ENCODE measurements at regions not wholly inside any gene's neighbourhood (a gene's known extent, or its start where the extent isn't known, plus 50 kb on each side); places are given as distances from the start of the nearest gene placed in this dataset.

- H3K27me3 ChIP-seq (ENCODE audit: insufficient read depth, low read length): no peaks in the 10 kb centered on the region
- no peak overlapping the region for H3K9ac ChIP-seq (ENCODE audit: low read length)
- H3K27ac ChIP-seq (ENCODE audit: low read depth, low read length, poor library complexity, severe bottlenecking): no peak overlapping the region
- TF ChIP-seq EZH2 (IDR thresholded peaks at IDR 0.05; ENCODE audit: borderline replicate concordance, low read length) (no peak), CTCF (IDR thresholded peaks at IDR 0.05; ENCODE audit: low read length) (no peak)
- H2AFZ ChIP-seq (ENCODE audit: low read length): no peak overlapping the region
- H3F3A ChIP-seq (ENCODE audit: insufficient read depth, low read length): no peaks in the 10 kb centered on the region
- no peaks in the 10 kb centered on the region for H3K4me1 ChIP-seq (ENCODE audit: insufficient read depth, low read length, severe bottlenecking)
- H3K4me3 ChIP-seq (ENCODE audit: low read depth, low read length, poor library complexity, severe bottlenecking): no peak overlapping the region
- H3K4me2 ChIP-seq (ENCODE audit: low read length): no peak overlapping the region
- H3K9me3 ChIP-seq (ENCODE audit: low read length): no peaks in the 10 kb centered on the region
- H3K36me3 ChIP-seq (ENCODE audit: insufficient read depth, low read length): no peaks in the 10 kb centered on the region
- no peaks in the 10 kb centered on the region for H3K9me2 ChIP-seq (ENCODE audit: low read depth, low read length)
- no peaks in the 10 kb centered on the region for H4K20me1 ChIP-seq (ENCODE audit: insufficient read depth, low read length)
- H3K79me2 ChIP-seq (ENCODE audit: insufficient read depth, low read length): no peaks in the 10 kb centered on the region
Observed at GRCh38 chr17:14590459-14591250, 289.8 kb downstream of the HS3ST3B1 start.

DNA sequence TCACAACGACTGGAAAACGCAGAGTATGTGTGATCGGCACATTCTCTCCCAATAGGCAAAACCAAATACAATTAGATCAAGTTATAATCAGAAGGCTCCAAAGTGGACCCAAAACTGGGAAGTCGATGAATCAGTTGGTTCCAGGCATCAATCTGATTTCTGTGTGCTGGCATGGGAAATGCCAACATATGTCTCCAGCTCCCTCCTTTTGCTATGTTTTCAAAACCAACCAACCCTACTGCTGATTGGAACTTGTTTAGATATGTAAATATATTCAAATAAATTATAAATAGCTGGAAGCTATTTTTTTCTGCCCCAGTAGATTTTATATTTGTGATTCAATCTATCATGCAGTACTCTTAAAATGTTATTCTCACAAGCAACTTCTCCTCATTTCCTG, 284.2 kb downstream of the HS3ST3B1 start:
- no peaks in the 10 kb centered on the region for H3K27me3 ChIP-seq (ENCODE audit: insufficient read depth, low read length)
- H3K36me3 ChIP-seq (ENCODE audit: insufficient read depth, low read length): no peaks in the 10 kb centered on the region
- H3F3A ChIP-seq (ENCODE audit: insufficient read depth, low read length): no peaks in the 10 kb centered on the region
- no peaks in the 10 kb centered on the region for H3K4me1 ChIP-seq (ENCODE audit: insufficient read depth, low read length, severe bottlenecking)
- H3K9ac ChIP-seq (ENCODE audit: low read length): no peak overlapping the region
- TF ChIP-seq CTCF (IDR thresholded peaks at IDR 0.05; ENCODE audit: low read length): no peak
- no peak for TF ChIP-seq EZH2 (IDR thresholded peaks at IDR 0.05; ENCODE audit: borderline replicate concordance, low read length)
- no peak overlapping the region for H3K4me3 ChIP-seq (ENCODE audit: low read depth, low read length, poor library complexity, severe bottlenecking)
- no peak overlapping the region for H3K27ac ChIP-seq (ENCODE audit: low read depth, low read length, poor library complexity, severe bottlenecking)
- no peaks in the 10 kb centered on the region for H3K9me2 ChIP-seq (ENCODE audit: low read depth, low read length)
- H4K20me1 ChIP-seq (ENCODE audit: insufficient read depth, low read length): no peaks in the 10 kb centered on the region
- no peaks in the 10 kb centered on the region for H3K9me3 ChIP-seq (ENCODE audit: low read length)
- H2AFZ ChIP-seq (ENCODE audit: low read length): no peak overlapping the region
- no peaks in the 10 kb centered on the region for H3K79me2 ChIP-seq (ENCODE audit: insufficient read depth, low read length)
- H3K4me2 ChIP-seq (ENCODE audit: low read length): no peak overlapping the region

DNA sequence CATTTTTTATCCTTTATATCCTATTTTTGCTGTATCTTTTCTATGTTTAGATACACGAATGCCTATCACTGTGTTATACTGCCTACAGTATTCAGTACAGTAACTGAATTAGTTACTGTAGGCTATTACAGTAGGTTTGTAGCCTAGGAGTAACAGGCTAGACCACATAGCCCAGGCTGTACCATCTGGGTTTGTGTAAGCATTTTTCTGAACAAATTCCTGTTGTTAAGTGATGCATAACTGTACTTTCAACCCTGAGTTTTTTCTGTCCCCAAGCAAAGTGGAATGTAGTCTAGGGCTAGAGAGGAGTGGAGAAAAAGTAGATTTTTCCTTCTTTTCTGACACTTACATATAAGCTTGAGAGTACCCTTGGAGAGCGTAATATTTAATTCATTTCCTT, 282.1 kb downstream of the HS3ST3B1 start:
- H3F3A ChIP-seq (ENCODE audit: insufficient read depth, low read length): no peaks in the 10 kb centered on the region
- no peak for TF ChIP-seq CTCF (IDR thresholded peaks at IDR 0.05; ENCODE audit: low read length)
- TF ChIP-seq EZH2 (IDR thresholded peaks at IDR 0.05; ENCODE audit: borderline replicate concordance, low read length): no peak
- no peaks in the 10 kb centered on the region for H3K9me2 ChIP-seq (ENCODE audit: low read depth, low read length)
- no peak overlapping the region for H2AFZ ChIP-seq (ENCODE audit: low read length)
- no peaks in the 10 kb centered on the region for H4K20me1 ChIP-seq (ENCODE audit: insufficient read depth, low read length)
- H3K27me3 ChIP-seq (ENCODE audit: insufficient read depth, low read length): no peaks in the 10 kb centered on the region
- H3K9ac ChIP-seq (ENCODE audit: low read length): no peak overlapping the region
- H3K27ac ChIP-seq (ENCODE audit: low read depth, low read length, poor library complexity, severe bottlenecking): no peak overlapping the region
- no peak overlapping the region for H3K4me3 ChIP-seq (ENCODE audit: low read depth, low read length, poor library complexity, severe bottlenecking)
- H3K36me3 ChIP-seq (ENCODE audit: insufficient read depth, low read length): no peaks in the 10 kb centered on the region
- H3K4me2 ChIP-seq (ENCODE audit: low read length): no peak overlapping the region
- H3K79me2 ChIP-seq (ENCODE audit: insufficient read depth, low read length): no peaks in the 10 kb centered on the region
- no peaks in the 10 kb centered on the region for H3K4me1 ChIP-seq (ENCODE audit: insufficient read depth, low read length, severe bottlenecking)
- no peaks in the 10 kb centered on the region for H3K9me3 ChIP-seq (ENCODE audit: low read length)
